Esophagus muscularis mucosa (tissue), 4 donors: ENCODE measurements at regions not wholly inside any gene's neighbourhood (a gene's known extent, or its start where the extent isn't known, plus 50 kb on each side); places are given as distances from the start of the nearest gene placed in this dataset.

Experiments
- DNase-seq: peaks from one replicate; pipeline ENCODE4 v3.0.0-alpha.2; 2017; ENCODE audit errors: extremely low spot score
- H3K27ac ChIP-seq, 4 donors: fragments of 200-600 bp; sonication (generic); replicated peaks in 1 of 4; 1 replicate in 3 of 4; 2 replicates in 1 of 4; pipeline ENCODE4 v1.5.1; 2016 to 2019; ENCODE audit warnings: mild to moderate bottlenecking in 1 of 4
- H3K27me3 ChIP-seq, 4 donors: fragments of 200-600 bp; sonication (generic); one replicate each; pipeline versions ENCODE4 v1.5.1 to v1.6.0; 2016 to 2019
- H3K36me3 ChIP-seq, 4 donors: fragments of 200-600 bp; sonication (generic); one replicate each; pipeline ENCODE4 v1.5.1; 2016 to 2019
- H3K4me1 ChIP-seq, 4 donors: fragments of 200-600 bp; sonication (generic); one replicate each; pipeline ENCODE4 v1.5.1; 2016 to 2019
- H3K4me3 ChIP-seq, 4 donors: fragments of 200-600 bp; sonication (generic); 1 replicate in 2 of 4; 2 replicates in 2 of 4; pipeline ENCODE4 v1.5.1; 2016 to 2019; ENCODE audit warnings: mild to moderate bottlenecking in 4 of 4, moderate library complexity in 1 of 4
- H3K9me3 ChIP-seq, 4 donors: fragments of 200-600 bp; sonication (generic); 1 replicate in 3 of 4; 2 replicates in 1 of 4; pipeline ENCODE4 v1.5.1; 2016 to 2019
- EP300 ChIP-seq: sonication (generic); formaldehyde crosslinking; IDR thresholded peaks from one replicate; pipeline ENCODE4 v1.6.1; 2017; ENCODE audit warnings: antibody characterized with exemption
- POLR2A ChIP-seq: fragments of 450-650 bp; IDR thresholded peaks from one replicate; pipeline ENCODE4 v1.6.1; 2017; ENCODE audit warnings: antibody characterized with exemption, moderate library complexity, mild to moderate bottlenecking, low read depth
- POLR2AphosphoS5 ChIP-seq, 2 donors: sonication (generic); formaldehyde crosslinking; IDR thresholded peaks; one replicate each; pipeline ENCODE4 v1.6.1; 2017; ENCODE audit warnings: antibody characterized with exemption in 2 of 2
- WGBS: methylation state at CpG from one replicate; pipeline ENCODE4 v1.1.5; 2018; 5-methylcytosine and 5-hydroxymethylcytosine counted together
- intact Hi-C: fragments of 100-400 bp; cut with DNase I; formaldehyde crosslinking; loops from one replicate; pipeline ENCODE4 v1.15.1; 2023
- TF ChIP-seq, protein P1 (sequence below), 3 experiments: fragments of 200-600 bp in 2 of 3; fragments of 450-650 bp in 1 of 3; sonication (generic) in 2 of 3; IDR thresholded peaks; one replicate each; pipeline ENCODE4 v1.5.1; 2017 to 2019; ENCODE audit warnings: antibody characterized with exemption in 3 of 3, mild to moderate bottlenecking in 2 of 3, moderate library complexity in 1 of 3

DNA sequence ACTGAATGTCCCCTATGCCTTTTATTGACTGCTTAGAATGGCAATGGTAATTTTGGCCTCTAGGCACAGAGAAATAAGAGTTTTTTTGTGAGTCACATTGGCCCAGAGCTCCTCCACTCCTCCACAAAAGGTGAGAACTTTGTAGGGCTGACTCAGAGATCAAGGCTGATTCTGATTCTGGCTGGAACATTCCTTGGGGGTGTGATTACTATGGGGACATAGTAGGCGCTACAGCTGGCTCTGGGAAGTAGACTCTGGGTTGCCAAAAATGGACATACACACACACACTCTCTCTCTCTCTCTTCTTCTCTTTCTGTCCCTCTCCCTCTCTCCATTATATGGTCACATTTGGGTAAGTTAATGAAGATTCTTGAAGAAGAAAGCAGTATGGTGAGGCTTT lies 174.6 kb upstream of the DDHD1 start:
- Histone ChIP-seq H3K4me3 (no peak overlapping the region), H3K27ac (no peak overlapping the region), H3K27me3 (no peaks in the 10 kb centered on the region), H3K9me3 (no peaks in the 10 kb centered on the region), H3K4me1 (peaks cover 0 to 13% (median 0%) of the 10 kb centered on the region in 4 donors), H3K36me3 (no peaks in the 10 kb centered on the region)
- DNase-seq, result no peak
- no peak for TF ChIP-seq POLR2A
- TF ChIP-seq, protein P1, sequence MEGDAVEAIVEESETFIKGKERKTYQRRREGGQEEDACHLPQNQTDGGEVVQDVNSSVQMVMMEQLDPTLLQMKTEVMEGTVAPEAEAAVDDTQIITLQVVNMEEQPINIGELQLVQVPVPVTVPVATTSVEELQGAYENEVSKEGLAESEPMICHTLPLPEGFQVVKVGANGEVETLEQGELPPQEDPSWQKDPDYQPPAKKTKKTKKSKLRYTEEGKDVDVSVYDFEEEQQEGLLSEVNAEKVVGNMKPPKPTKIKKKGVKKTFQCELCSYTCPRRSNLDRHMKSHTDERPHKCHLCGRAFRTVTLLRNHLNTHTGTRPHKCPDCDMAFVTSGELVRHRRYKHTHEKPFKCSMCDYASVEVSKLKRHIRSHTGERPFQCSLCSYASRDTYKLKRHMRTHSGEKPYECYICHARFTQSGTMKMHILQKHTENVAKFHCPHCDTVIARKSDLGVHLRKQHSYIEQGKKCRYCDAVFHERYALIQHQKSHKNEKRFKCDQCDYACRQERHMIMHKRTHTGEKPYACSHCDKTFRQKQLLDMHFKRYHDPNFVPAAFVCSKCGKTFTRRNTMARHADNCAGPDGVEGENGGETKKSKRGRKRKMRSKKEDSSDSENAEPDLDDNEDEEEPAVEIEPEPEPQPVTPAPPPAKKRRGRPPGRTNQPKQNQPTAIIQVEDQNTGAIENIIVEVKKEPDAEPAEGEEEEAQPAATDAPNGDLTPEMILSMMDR (IDR thresholded peaks at IDR 0.05), result no peak
- no peak for TF ChIP-seq POLR2AphosphoS5 (IDR thresholded peaks at IDR 0.05)
- no peak for TF ChIP-seq EP300
- intact Hi-C loops, result no loop called here
- 86% methylated on average over 1 of the region's 1 CpG for WGBS

DNA sequence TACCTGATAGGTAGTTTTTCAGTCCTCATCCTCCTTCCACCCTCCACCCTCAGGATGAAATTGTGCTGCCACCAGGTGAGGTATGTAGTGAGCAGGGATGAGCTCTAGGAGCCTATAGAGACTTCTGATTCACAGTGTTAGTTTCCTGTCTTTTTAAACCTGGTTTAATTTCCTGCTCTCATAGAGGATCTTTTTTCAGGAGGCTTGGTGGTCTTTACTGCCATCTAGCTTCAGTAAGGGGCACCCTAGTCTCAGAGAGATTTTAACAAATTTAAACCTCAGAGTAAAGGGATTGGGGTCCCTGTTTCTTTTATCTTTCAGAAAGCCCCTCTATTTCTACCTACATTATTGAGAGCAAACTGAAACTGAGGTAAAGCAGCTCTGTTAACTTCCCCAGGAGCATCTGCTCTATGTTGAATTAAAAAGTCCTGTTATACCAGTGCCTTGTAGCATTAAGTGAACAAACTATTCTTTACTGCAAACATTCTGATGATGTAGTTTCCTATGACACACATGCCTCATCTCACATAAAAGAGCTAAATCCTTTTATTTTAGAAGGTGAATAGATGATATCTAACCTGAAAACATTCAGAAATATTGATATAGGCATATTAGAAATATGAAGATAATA lies 172.2 kb upstream of the DDHD1 start:
- Histone ChIP-seq H3K4me3 (no peak overlapping the region), H3K27ac (no peak overlapping the region), H3K9me3 (no peaks in the 10 kb centered on the region), H3K36me3 (no peaks in the 10 kb centered on the region), H3K4me1 (peaks cover 0 to 13% (median 0%) of the 10 kb centered on the region in 4 donors), H3K27me3 (no peaks in the 10 kb centered on the region)
- TF ChIP-seq, protein P1 (IDR thresholded peaks at IDR 0.05), result peak; percentile 28 to 36 (median 30)
- TF ChIP-seq POLR2AphosphoS5 (IDR thresholded peaks at IDR 0.05) (no peak), POLR2A (no peak)
- no peak for DNase-seq
- intact Hi-C loops, result no loop called here

DNA sequence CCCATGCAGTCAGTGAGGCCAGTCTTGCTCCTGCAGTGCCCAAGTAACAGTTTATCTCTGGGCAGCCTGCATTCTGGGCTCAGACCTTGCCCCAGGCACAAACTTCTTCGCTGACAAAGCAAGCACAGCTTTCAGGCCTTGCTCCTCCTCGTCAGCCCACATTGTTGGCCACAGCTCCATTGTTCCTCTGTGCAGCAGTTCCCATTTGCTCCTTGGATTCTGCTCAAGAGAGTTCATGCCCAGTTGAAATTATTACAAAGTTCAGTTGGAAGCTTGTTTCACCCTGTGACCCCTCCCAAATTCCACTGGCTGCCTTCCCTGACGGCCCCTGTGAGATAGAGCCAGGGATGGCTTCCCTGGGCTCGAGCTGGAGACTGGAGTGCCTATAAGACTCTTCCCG lies 163.4 kb upstream of the DDHD1 start:
- Histone ChIP-seq H3K9me3 (no peaks in the 10 kb centered on the region), H3K27ac (no peak overlapping the region), H3K27me3 (no peaks in the 10 kb centered on the region), H3K36me3 (no peaks in the 10 kb centered on the region), H3K4me1 (no peaks in the 10 kb centered on the region), H3K4me3 (no peak overlapping the region)
- no peak for DNase-seq
- intact Hi-C loops, result no loop called here
- TF ChIP-seq POLR2AphosphoS5 (IDR thresholded peaks at IDR 0.05) (no peak), POLR2A (no peak), EP300 (no peak)
- TF ChIP-seq, protein P1 (IDR thresholded peaks at IDR 0.05), result no peak
- 38% methylated on average over 5 of the region's 5 CpGs for WGBS

DNA sequence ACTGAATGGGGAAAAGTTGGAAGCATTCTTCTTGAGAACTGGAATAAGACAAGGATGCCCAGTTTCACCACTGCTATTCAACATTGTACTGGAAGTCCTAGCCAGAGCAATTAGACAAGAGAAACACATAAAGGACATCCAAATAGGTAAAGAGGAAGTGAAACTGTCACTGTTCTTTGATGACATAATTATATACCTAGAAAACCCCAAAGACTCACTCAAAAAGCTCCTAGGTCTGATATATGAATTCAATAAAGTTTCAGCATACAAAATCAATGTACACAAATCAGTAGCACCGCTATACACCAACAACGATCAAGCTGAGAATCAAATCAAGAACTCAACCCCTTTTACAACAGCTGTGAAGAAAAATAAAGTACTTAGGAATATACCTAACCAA lies 157.3 kb upstream of the DDHD1 start:
- Histone ChIP-seq H3K9me3 (no peaks in the 10 kb centered on the region), H3K36me3 (no peaks in the 10 kb centered on the region), H3K27ac (no peak overlapping the region), H3K4me3 (no peak overlapping the region), H3K4me1 (peaks cover 4 to 18% (median 17%) of the 10 kb centered on the region in 4 donors), H3K27me3 (no peaks in the 10 kb centered on the region)
- no peak for DNase-seq
- WGBS, result 100% methylated on average over 2 of the region's 2 CpGs
- intact Hi-C loops, result no loop called here
- no peak for TF ChIP-seq EP300
- TF ChIP-seq POLR2A, result no peak
- TF ChIP-seq, protein P1 (IDR thresholded peaks at IDR 0.05), result no peak
- no peak for TF ChIP-seq POLR2AphosphoS5 (IDR thresholded peaks at IDR 0.05)

DNA sequence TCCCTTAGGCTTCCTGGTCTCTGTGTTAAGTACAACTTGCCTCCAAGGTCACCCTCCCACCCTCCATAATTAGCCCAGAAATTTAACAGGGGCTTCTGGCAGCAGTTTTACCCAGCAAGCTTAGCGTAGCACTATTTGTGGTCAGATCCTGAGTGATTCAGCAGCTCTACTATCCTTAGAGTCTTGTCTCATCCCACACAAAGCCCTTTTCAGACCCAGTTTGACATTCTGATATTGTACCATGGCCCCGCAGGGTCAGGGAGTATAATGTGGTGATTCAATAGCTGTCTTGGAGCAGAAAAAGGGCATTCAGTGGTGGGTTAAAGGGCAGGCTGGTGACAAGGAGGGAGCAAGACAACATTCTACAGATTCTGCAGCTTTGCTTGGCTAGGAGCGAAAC lies 153.8 kb upstream of the DDHD1 start:
- peaks cover 7 to 31% (median 29%) of the 10 kb centered on the region in 4 donors for H3K4me1 ChIP-seq
- intact Hi-C loops, result loop anchor here (10.0 kb wide), 1 partner anchor 482 kb away; no protein-coding TSS in a partner anchor

More for the DNA sequence above, 153.8 kb upstream of the DDHD1 start:
- H3K9me3 ChIP-seq, result no peaks in the 10 kb centered on the region
- H3K4me3 ChIP-seq, result peak overlapping the region in 3 of 4 donors; percentile 39 to 52 (median 50)
- 57% methylated on average over 3 of the region's 3 CpGs for WGBS
- TF ChIP-seq POLR2AphosphoS5 (IDR thresholded peaks at IDR 0.05), result no peak
- TF ChIP-seq EP300, result no peak
- TF ChIP-seq, protein P1 (IDR thresholded peaks at IDR 0.05), result no peak
- no peak for TF ChIP-seq POLR2A
- no peaks in the 10 kb centered on the region for H3K36me3 ChIP-seq
- H3K27me3 ChIP-seq, result no peaks in the 10 kb centered on the region
- no peak for DNase-seq
- H3K27ac ChIP-seq, result peak overlapping the region; percentile 65 to 74 (median 72)
